Psoas muscle (tissue), 7 donors: ENCODE measurements at regions not wholly inside any gene's neighbourhood (a gene's known extent, or its start where the extent isn't known, plus 50 kb on each side); places are given as distances from the start of the nearest gene placed in this dataset.

ENCODE experiments used
- ATAC-seq, 4 donors: fragments of 200-7000 bp; cut with Tn5 transposase; one replicate each; pipeline ENCODE4 v1.9.1; 2020; ENCODE audit warnings: moderate library complexity in 3 of 4, mild to moderate bottlenecking in 2 of 4
- DNase-seq, 2 donors: peaks; one replicate each; pipeline ENCODE4 v3.0.0-alpha.2; 2020
- H3K27ac ChIP-seq: fragments of 200-600 bp; one replicate; pipeline ENCODE4 v1.8.0; 2022
- H3K27me3 ChIP-seq, 3 donors: fragments of 200-600 bp in 1 of 3; one replicate each; pipeline versions ENCODE4 v1.6.1 to v1.8.0; 2013 to 2022; ENCODE audit warnings: low read length in 2 of 3, mild to moderate bottlenecking in 2 of 3, moderate library complexity in 1 of 3; ENCODE audit not compliant: insufficient read depth in 3 of 3
- H3K36me3 ChIP-seq, 2 donors: fragments of 200-600 bp in 1 of 2; one replicate each; pipeline versions ENCODE4 v1.6.1 to v1.8.0; 2013 to 2022; ENCODE audit warnings: low read depth in 1 of 2, mild to moderate bottlenecking in 1 of 2, moderate library complexity in 1 of 2; ENCODE audit not compliant: insufficient read depth in 1 of 2
- H3K4me1 ChIP-seq: fragments of 200-600 bp; one replicate; pipeline ENCODE4 v1.8.0; 2022
- H3K4me3 ChIP-seq: fragments of 200-600 bp; one replicate; pipeline ENCODE4 v1.8.0; 2022; ENCODE audit warnings: mild to moderate bottlenecking
- H3K9me3 ChIP-seq: fragments of 200-600 bp; one replicate; pipeline ENCODE4 v1.8.0; 2022
- WGBS, 3 donors: extraction: QIAGEN DNeasy Blood & Tissue Kit; methylation state at CpG; one replicate each; pipeline versions ENCODE4 v1.1.6 to v1.1.7; 2013; 5-methylcytosine and 5-hydroxymethylcytosine counted together
- intact Hi-C, 2 donors: fragments of 100-400 bp; cut with DNase I; formaldehyde crosslinking; loops; one replicate each; pipeline versions ENCODE4 v1.11.0 to v1.14.2; 2022
- TF ChIP-seq, protein P1 (sequence below): fragments of 200-600 bp; IDR thresholded peaks from one replicate; pipeline ENCODE4 v1.8.0; 2022; ENCODE audit warnings: antibody characterized with exemption
- donor health status: healthy with polysubstance abuse.
- donor health status: DM: no; HTN: no; CAD: no; lungs with moderate emphysema.
- donor health status: Bipolar disorder and iron deficiency.
- donor health status: healthy.
- donor health status: DM: yes; HTN: yes; CAD: no.
- donor health status: DM: no; HTN: no; CAD: no.
- donor health status: DM: yes; HTN: yes; CAD: no.

DNA sequence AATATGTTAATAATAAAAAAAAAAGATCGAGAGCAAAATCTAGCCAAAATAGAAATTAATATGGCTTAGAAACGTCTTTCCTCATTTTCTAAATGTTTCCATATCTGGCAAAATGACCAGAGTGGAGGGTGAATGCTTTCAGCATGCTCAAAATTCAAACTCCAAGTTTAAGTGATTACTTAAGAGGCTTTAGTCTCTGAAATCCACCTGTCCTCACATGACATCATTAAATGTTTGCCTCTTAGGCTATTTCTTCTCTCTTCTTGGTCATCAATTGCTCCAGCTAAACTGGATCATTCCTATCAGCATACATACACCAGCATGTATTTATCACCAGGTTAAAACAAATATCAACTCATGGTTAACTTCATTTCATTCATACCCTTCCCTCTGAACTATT, 54.5 kb upstream of the ATXN3L start:
- ATAC-seq (no peak), DNase-seq (no peak)
- TF ChIP-seq, protein P1, sequence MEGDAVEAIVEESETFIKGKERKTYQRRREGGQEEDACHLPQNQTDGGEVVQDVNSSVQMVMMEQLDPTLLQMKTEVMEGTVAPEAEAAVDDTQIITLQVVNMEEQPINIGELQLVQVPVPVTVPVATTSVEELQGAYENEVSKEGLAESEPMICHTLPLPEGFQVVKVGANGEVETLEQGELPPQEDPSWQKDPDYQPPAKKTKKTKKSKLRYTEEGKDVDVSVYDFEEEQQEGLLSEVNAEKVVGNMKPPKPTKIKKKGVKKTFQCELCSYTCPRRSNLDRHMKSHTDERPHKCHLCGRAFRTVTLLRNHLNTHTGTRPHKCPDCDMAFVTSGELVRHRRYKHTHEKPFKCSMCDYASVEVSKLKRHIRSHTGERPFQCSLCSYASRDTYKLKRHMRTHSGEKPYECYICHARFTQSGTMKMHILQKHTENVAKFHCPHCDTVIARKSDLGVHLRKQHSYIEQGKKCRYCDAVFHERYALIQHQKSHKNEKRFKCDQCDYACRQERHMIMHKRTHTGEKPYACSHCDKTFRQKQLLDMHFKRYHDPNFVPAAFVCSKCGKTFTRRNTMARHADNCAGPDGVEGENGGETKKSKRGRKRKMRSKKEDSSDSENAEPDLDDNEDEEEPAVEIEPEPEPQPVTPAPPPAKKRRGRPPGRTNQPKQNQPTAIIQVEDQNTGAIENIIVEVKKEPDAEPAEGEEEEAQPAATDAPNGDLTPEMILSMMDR: no peak
- Histone ChIP-seq H3K36me3 (no peaks in the 10 kb centered on the region), H3K4me1 (no peaks in the 10 kb centered on the region), H3K27ac (no peak overlapping the region), H3K27me3 (peaks cover 0 to 4% (median 0%) of the 10 kb centered on the region in 3 donors), H3K4me3 (no peak overlapping the region), H3K9me3 (no peaks in the 10 kb centered on the region)
- 48 to 73% (median 56%) methylated on average over 2 of the region's 2 CpGs for WGBS, 3 donors
- intact Hi-C loops: no loop called here

DNA sequence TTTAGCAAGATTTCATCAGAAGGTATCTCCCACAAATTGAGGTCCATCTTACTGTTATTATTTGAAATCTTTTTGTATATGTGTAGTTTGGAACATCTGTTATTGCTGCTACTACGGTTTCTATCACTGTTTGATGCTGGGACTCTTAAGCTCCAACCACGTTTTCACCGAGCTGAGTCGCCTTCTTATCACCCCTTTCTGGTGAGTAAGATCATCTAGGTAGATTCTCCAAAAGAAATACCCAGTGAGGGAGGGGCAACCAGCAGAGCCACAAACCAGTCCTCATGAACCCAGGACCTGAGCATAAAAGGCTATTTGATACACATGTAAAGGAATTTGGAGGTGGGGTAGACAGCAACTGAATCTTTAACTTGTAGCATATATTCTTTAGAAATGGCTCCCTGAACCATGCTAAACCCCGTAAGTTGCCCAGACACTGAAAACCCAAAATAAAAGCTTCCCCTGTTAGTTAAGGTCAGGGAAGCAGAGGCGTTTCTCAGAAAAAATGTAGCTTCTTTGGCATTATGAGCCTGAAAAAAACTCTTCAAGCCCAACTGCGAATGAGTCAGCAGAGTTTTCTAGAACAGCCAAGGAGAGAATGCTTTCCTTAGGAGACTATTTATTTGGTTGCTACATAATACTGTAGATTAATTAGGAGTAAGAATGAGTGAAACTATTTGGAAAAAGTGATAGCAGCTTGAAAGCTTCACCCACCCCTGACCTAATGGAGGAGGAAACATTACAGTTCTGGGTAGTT, 53.8 kb upstream of the ATXN3L start:
- intact Hi-C loops: no loop called here
- TF ChIP-seq, protein P1: no peak
- no peak overlapping the region for H3K4me3 ChIP-seq
- no peaks in the 10 kb centered on the region for H3K36me3 ChIP-seq
- H3K4me1 ChIP-seq: no peaks in the 10 kb centered on the region
- H3K27me3 ChIP-seq: peaks cover 0 to 4% (median 0%) of the 10 kb centered on the region in 3 donors
- DNase-seq (no peak), ATAC-seq (no peak)
- 63 to 85% (median 66%) methylated on average over 7 of the region's 7 CpGs for WGBS, 3 donors
- no peaks in the 10 kb centered on the region for H3K9me3 ChIP-seq
- no peak overlapping the region for H3K27ac ChIP-seq

DNA sequence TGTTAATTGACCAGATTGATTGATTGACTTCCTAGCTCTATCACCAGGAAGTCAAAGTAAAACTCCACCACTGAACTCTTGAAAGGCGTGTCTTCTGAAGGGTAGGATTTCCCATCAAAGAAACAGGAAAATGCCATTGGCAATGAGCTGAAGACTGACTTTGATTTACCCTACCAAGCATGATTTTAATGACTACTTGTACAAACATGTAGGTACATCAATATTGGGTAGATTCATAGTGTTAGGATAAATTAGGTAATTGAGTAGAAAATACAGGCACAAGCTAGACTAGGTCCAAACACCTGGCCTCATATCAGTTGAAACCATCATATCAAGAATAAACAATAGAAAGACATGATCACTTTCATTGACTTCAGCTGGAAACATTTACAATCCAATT, 53.2 kb upstream of the ATXN3L start:
- no peaks in the 10 kb centered on the region for H3K9me3 ChIP-seq
- 86 to 97% (median 88%) methylated on average over 1 of the region's 1 CpG for WGBS, 3 donors
- TF ChIP-seq, protein P1: no peak
- no peak overlapping the region for H3K27ac ChIP-seq
- H3K27me3 ChIP-seq: peaks cover 0 to 4% (median 0%) of the 10 kb centered on the region in 3 donors
- H3K4me3 ChIP-seq: no peak overlapping the region
- no peaks in the 10 kb centered on the region for H3K4me1 ChIP-seq
- intact Hi-C loops: no loop called here
- DNase-seq (no peak), ATAC-seq (no peak)
- H3K36me3 ChIP-seq: no peaks in the 10 kb centered on the region

DNA sequence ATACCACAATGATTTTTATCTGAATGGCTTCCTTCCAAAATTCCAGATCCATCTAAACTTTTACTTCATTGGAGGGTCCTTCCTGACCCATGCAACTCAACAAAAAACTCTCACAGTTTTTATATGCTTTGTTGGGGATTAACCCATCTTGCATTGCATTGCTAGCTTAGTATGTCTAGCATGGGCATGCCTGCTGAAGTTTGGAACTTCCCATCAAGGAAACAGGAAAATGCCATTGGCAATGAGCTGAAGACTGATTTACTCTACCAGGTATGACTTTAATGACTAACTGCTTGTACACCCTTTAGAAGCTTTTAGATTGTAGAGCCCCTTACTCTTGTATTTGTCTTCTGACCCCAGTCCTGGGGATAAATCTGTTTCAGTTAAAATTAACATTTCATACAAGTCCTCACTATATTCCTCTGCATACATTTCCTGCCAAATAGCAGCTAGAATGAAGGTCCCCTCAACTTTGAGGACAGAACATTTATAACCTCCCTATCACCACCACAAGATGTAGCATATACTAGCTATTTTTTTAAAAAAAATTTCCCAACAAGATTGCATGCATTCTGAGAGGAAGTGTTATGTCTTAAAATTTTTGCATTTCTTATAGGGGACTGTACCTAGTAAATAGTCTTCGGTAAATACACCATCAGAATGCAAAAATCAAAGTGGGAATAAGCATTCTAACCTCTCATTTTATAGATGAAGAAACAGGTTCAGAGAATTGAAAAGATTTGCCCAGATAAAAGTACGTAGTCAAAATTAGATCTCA, 52.5 kb upstream of the ATXN3L start:
- H3K27me3 ChIP-seq: peaks cover 0 to 4% (median 0%) of the 10 kb centered on the region in 3 donors
- no peak overlapping the region for H3K4me3 ChIP-seq
- no peaks in the 10 kb centered on the region for H3K36me3 ChIP-seq
- intact Hi-C loops: no loop called here
- H3K4me1 ChIP-seq: no peaks in the 10 kb centered on the region
- no peak for ATAC-seq
- no peaks in the 10 kb centered on the region for H3K9me3 ChIP-seq
- WGBS, 3 donors: 85 to 97% (median 92%) methylated on average over 2 of the region's 2 CpGs
- no peak overlapping the region for H3K27ac ChIP-seq
- DNase-seq: no peak
- TF ChIP-seq, protein P1: no peak
